HFF-Myc (cell line): ENCODE measurements at regions not wholly inside any gene's neighbourhood (a gene's known extent, or its start where the extent isn't known, plus 50 kb on each side); places are given as distances from the start of the nearest gene placed in this dataset.

ENCODE experiments used
- DNase-seq: peaks from one replicate; pipeline ENCODE4 v3.0.0-alpha.2; 2011; ENCODE audit warnings: low read depth; ENCODE audit errors: extremely low read depth
- H3K4me3 ChIP-seq: replicated peaks from 2 replicates; pipeline ENCODE4 v1.5.1; 2011; ENCODE audit warnings: low read depth, mild to moderate bottlenecking, control low read depth, low read length
- TF ChIP-seq, protein P1 (sequence below): IDR thresholded peaks from 2 replicates; pipeline ENCODE4 v1.5.1; 2012; ENCODE audit warnings: mild to moderate bottlenecking, low read depth, low read length, control low read depth; ENCODE audit errors: missing control alignments

GRCh38 chr6:22637782-22638181 is 68.4 kb downstream of the HDGFL1 start:
- no peak for DNase-seq
- no peak overlapping the region for H3K4me3 ChIP-seq
- TF ChIP-seq, protein P1, sequence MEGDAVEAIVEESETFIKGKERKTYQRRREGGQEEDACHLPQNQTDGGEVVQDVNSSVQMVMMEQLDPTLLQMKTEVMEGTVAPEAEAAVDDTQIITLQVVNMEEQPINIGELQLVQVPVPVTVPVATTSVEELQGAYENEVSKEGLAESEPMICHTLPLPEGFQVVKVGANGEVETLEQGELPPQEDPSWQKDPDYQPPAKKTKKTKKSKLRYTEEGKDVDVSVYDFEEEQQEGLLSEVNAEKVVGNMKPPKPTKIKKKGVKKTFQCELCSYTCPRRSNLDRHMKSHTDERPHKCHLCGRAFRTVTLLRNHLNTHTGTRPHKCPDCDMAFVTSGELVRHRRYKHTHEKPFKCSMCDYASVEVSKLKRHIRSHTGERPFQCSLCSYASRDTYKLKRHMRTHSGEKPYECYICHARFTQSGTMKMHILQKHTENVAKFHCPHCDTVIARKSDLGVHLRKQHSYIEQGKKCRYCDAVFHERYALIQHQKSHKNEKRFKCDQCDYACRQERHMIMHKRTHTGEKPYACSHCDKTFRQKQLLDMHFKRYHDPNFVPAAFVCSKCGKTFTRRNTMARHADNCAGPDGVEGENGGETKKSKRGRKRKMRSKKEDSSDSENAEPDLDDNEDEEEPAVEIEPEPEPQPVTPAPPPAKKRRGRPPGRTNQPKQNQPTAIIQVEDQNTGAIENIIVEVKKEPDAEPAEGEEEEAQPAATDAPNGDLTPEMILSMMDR: no peak

GRCh38 chr6:22638320-22638719 is 69.0 kb downstream of the HDGFL1 start:
- DNase-seq: no peak
- H3K4me3 ChIP-seq: no peak overlapping the region
- TF ChIP-seq, protein P1: no peak

DNA sequence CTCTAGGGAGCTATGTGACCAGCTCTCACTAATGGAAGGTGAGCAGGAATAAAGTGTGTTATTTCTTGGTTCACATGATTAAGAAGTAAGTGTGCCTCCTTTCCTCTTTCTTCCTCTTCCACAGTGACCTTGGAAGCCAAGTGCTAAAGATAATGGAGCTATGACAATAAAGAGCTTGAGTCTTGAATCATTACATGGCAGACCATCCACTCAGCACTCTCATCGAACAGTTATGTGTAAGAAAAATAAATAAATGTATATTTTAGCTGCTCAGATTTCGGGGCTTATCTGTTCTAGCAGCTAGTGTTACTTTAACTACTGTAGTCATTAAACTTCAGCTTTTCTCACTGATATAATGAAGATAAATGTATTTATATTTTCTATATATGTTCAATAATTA is 72.9 kb downstream of the HDGFL1 start:
- no peak for DNase-seq
- TF ChIP-seq, protein P1: no peak

DNA sequence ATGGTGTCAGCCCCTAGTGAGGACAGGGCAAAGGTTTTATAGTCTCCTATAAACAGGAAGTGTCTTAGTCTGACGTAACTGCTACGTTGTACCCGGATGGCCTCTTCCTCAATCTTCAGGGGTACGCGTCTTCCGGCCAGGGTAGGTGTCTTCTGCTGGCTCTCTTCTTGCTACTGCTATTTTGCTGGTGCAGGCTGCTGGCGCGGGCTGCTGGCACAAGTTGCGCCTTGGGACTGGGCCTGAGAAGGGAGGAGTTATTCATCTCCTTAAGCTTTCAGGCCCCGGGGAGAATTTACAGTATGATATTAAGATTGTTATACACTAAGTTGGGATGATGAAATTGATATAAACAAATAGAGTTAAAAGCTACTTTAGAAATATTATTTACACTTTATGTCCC is 74.4 kb downstream of the HDGFL1 start:
- TF ChIP-seq, protein P1: no peak
- DNase-seq: no peak
- no peak overlapping the region for H3K4me3 ChIP-seq

More for the DNA sequence above, 72.9 kb downstream of the HDGFL1 start:
- H3K4me3 ChIP-seq: no peak overlapping the region

- TF ChIP-seq, protein P1: no peak
Observed at GRCh38 chr6:22647719-22648118, 78.4 kb downstream of the HDGFL1 start.

DNA sequence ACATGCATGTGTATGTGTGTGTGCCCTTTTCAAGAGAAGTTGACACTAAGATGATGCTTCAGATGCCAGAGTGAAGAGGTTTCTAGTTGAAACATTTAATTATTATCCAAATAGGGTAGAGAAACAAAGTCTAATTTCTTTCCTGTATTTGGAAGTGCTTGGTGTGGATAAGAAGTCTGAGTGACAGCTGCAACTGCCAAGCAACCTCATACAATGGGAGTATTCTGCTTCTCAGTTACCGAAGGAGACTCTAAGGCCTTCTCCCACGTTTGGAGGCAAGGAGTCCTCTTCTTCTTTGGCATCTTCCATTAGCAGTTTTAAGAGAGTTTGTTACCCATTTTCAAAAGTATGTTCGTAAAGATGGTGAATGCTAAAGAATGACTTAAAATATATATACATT is 82.4 kb downstream of the HDGFL1 start:
- DNase-seq: no peak
- TF ChIP-seq, protein P1: no peak
- H3K4me3 ChIP-seq: no peak overlapping the region

More at GRCh38 chr6:22647719-22648118, 78.4 kb downstream of the HDGFL1 start:
- no peak overlapping the region for H3K4me3 ChIP-seq
- DNase-seq: no peak

- TF ChIP-seq, protein P1: no peak
- no peak overlapping the region for H3K4me3 ChIP-seq
- no peak for DNase-seq
Observed at GRCh38 chr6:22653980-22654610, 84.7 kb downstream of the HDGFL1 start.
